ENCODE measurements at regions not wholly inside any gene's neighbourhood (a gene's known extent, or its start where the extent isn't known, plus 50 kb on each side); places are given as distances from the start of the nearest gene placed in this dataset.

- TF ChIP-seq CTCF (IDR thresholded peaks at IDR 0.05) (no peak), POLR2A (IDR thresholded peaks at IDR 0.05) (no peak)
Measured at GRCh38 chr3:24686808-24687207, 192.2 kb upstream of the THRB start.
